ENCODE measurements at regions not wholly inside any gene's neighbourhood (a gene's known extent, or its start where the extent isn't known, plus 50 kb on each side); places are given as distances from the start of the nearest gene placed in this dataset.
"Not testable (repeated sequence)": the region's sequence is repeated elsewhere in the genome, so short reads cannot be mapped to it uniquely, and the experiment has no call there.

DNA sequence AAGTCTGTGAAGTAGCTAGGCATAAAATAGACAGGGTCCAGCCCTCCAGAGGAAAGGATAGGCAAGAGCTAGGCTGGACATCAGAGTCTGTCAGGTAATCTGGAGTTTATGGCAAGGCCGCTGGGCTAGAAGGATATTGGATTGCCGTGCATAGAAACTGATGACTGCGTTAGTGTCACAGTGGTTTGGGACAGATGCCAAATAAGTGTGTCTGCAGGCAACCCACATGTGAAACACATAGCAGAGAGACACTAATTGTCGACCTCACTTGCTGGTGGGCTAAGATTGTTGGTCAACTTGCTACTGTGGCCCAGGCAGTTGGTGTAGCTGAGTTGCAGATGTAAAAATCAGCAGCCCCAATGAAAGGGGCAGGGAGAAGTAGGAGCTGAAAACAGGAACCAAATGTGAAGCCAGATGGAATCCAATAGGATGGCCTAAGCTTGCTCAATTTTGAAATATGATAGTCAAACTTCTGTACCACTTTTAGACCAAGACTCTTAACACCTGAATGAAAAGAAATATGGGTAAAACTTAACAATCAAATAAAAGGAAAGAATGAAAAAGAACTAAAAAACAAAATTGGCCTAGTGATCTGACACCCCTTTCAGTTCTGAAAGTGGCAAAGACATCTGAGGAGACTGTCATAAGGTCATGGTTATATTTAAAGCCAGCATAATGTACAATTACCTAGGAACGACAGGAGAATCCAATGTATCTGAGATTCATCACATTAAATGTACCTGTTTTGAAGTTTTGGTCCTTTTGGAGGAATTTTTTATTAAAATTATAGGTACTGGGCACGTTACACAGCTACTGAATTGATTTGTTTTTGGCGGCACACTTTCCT lies 243.3 kb upstream of the ACTBL2 start:
- DNase-seq = no peak

GRCh38 chr5:57724836-57725235 lies 242.2 kb upstream of the ACTBL2 start:
- DNase-seq = no peak

GRCh38 chr5:57721226-57721625 lies 238.6 kb upstream of the ACTBL2 start:
- no peak for DNase-seq

GRCh38 chr5:57720656-57721055 lies 238.0 kb upstream of the ACTBL2 start:
- DNase-seq = no peak

GRCh38 chr5:57719216-57719615 lies 236.6 kb upstream of the ACTBL2 start:
- no peak for DNase-seq

- DNase-seq = no peak
These were observed 235.5 kb upstream of the ACTBL2 start for GRCh38 chr5:57718155-57718554.

GRCh38 chr5:57717555-57717954 lies 234.9 kb upstream of the ACTBL2 start:
- no peak for DNase-seq

DNA sequence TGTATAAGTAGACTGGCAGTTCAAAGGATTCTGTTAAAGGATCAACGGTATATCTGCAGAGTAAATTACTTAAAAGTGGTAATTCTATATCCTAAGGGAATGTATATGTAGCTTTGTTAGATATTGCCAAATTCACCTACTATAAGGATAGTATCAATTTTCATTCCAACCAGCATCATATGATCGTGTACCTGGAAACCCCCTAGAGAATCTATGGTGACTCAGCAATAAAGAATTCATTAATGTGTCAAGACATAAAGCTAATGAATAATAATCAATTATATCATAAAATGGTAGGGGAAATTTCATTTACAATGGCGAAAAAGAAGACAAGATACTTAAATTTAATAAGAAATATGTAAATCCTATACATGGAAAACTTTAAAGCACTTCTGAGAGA lies 234.1 kb upstream of the ACTBL2 start:
- no peak for DNase-seq

DNA sequence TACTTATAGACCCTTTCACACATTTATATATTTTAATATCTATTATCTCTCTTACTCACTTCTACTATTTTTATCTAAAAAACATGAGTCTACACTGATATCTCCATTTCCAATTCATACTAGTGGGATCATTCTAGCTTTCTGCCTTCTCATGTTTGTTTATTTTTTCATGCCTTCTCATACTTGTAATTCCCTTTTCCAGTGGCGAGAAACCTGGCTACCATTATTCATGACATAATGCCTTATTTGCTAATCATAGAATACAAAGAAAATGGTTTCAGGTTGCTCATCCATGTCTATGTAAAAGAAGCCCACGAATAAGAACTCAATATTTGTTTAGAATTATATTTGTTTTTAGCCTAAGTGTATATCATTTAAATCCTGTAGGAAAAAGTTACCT lies 232.7 kb upstream of the ACTBL2 start:
- DNase-seq = no peak

DNA sequence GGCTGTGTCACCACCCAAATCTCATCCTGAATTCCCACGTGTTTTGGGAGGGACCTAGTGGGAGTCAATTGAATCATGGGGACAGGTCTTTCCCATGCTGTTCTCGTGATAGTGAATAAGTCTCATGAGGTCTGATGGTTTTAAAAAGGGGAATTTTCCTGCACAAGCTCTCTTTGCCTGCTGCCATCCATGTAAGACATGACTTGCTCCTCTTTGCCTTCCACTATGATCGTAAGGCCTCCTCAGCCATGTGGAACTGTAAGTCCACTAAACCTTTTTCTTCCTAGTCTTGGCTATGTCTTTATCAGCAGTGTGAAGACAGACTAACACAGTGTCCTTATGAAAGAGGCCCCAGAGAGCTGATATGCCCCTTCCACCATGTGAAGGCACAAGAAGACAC lies 230.9 kb upstream of the ACTBL2 start:
- DNase-seq = not testable (repeated sequence)

DNA sequence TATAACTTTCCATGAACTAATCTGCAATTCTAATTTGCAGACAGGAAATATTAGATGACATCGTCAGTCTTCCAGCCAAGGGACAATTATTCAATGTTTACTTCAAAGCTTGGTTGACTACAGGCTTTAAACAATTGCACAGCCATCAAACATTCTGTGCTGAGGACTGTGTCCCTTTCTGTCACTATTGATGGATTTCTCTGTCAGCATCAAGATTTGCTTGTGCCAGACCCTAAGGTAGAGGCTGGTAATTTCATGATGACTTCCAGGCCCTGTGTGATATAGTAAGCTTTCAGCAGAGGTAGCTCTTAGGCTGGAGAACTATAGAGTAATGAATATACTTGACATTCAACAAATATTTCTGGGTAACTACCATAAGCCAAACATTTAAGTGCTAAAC lies 229.3 kb upstream of the ACTBL2 start:
- DNase-seq = no peak

GRCh38 chr5:57711471-57711870 lies 228.9 kb upstream of the ACTBL2 start:
- DNase-seq = no peak

DNA sequence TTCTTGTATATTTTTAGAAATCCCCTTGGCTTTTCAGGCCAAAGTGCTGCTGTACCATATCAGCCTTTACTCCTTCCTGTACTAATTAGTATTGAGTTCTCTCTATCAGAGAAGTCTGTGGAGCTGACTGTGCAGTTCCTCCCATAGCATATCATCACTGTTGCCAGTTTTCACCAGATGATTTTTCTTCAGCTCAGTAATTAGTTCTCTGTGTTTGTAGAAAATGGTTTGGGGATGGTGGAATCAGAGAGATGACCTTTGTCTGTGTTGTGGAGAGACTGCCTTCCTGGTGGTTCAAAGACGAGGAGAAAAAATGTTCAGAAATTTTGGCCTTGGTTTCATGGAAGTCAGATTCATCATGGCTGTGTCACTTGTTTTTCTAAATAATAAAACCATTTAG lies 227.5 kb upstream of the ACTBL2 start:
- no peak for DNase-seq

DNA sequence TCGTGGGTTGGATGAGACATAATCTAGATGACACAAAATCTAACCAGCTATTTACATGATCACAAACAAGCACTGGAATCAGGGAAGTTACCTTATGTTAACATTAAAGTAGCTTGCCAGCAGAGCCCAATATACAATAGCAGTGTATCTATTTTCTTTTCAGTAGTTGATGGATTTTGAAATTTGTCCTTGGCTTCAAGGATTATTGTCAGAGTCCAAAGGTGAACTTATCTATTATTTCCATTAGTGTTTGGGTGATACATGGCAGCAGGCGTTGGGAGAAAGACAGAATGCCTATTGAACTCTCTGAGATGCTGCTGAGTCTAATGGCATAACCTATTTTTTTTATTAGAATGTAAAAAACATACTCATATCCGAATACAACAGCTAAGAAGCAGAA lies 223.2 kb upstream of the ACTBL2 start:
- DNase-seq = no peak

GRCh38 chr5:57703721-57704120 lies 221.1 kb upstream of the ACTBL2 start:
- DNase-seq = no peak

DNA sequence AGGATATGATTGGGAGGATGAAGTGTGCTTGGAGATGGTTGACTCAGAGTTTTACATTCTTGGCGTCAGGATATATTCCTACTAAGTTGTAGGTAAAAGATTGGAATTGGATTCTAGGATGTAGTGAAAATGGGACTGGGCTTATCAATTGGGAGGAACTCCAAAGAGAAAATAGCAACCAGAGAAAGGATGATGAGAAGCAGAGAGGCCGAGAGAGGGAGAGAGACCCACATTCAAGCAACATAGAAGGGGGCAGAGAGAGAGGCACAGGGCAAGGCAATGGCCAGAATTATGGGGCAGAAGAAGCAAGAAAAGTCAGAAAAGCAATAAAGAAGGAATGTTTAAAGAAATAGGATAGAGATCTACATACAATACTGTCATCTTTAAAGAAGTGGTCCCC lies 217.9 kb upstream of the ACTBL2 start:
- DNase-seq = no peak

GRCh38 chr5:57700072-57700471 lies 217.5 kb upstream of the ACTBL2 start:
- no peak for DNase-seq

DNA sequence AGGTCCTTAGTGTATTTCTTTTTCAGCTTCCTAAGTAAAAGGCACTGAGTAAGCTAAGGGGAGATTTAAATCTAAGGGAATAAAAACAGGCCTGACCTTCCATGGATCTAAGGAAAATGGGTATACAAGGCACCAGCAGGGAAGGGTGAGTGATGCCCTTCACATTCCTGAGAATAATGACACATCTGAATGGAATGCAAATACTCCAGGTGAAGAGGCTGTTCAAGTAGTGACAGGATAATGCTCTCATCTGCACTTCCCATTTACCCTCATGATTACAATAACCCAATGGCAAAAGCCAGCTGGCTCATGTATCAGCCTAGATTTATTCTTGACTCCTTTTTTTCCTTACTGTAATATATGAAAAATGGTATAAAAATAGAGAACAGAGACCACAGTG lies 216.2 kb upstream of the ACTBL2 start:
- no peak for DNase-seq

- DNase-seq = no peak
These were observed 215.5 kb upstream of the ACTBL2 start for GRCh38 chr5:57698086-57698485.

DNA sequence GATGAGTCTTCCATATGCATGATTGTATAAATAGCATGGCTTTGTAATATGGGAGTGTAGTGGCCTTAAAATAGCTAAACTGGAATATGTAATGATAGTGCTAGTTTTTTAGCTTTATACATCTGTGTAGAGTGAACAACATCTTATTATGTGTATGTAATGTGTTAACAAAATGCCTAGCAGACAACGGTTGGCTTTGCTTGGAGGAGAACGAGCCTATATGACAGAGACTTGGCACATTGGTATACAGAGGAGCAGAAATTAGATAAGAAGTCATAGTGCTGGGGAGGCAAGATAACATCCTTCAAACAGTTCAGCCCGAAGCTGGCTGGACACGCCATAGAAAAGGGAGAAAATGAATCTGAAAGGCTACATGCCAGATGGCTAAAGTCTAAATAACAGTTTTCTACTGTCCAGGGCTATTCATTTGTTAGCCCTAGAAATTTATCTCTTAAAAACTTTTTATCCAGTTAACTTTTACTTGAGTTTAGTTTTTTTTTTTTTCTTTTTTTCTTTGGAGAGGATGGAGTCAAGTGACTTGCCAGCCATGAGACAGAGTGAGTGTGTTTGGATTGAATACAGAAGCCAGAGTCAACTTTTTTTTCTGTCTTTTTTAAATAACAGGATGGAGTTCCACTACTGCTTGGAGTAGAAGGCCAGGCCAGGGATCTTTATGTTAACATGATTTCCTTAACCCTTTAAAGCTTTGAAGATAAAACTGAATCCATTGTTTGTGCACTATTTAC lies 214.4 kb upstream of the ACTBL2 start:
- no peak for DNase-seq

DNA sequence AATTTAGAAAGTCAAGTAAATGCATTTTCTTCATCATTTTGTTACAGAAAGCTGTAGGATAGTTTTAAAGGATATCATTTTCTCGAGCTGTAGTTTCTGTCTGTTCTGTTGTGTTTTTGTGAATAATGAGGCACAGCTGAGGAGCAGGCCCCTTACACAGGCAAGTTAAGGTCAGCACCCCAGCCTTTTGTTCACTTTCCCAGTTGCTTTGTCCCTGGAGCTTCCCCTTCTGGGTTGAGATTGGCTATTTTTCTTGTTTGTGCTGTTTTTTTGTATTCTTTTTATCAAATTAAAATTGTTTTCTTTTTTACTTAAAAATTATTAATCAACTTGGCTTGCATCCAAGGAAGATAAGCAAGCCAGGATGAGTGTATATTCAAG lies 213.8 kb upstream of the ACTBL2 start:
- no peak for DNase-seq

GRCh38 chr5:57695706-57696388 lies 213.2 kb upstream of the ACTBL2 start:
- DNase-seq = no peak

DNA sequence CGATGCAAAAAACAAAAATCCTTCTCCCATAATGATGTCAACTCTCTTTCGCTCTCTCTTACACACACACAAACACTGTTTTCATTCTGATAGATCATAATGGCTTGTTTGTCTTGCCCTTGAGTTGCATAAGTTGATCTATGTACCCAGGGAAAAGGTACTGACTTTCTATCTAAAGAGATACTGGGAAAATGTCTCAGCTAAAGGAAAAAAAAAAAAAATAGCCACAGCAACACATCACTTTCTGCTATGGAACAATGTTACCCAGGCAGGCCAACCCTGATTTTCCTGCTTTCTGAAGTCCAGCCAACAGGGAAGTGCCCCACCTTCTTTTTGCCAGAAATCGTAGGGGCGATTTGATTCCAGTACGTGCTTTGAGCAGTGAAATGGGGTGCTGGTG lies 212.6 kb upstream of the ACTBL2 start:
- no peak for DNase-seq

Data from activated CD8-positive, alpha-beta memory T cell treated with anti-CD3 and anti-CD28 coated beads, Interleukin-2, amount 50 U/mL, for 4 hours (primary cell).